HEK293 (cell line): ENCODE measurements at regions not wholly inside any gene's neighbourhood (a gene's known extent, or its start where the extent isn't known, plus 50 kb on each side); places are given as distances from the start of the nearest gene placed in this dataset.

Source experiments
- CTCF ChIA-PET: fragments of 350-600 bp; formaldehyde crosslinking; extraction: SDS; loops from one replicate; lab custom pipeline; 2021; ENCODE audit warnings: antibody characterized with exemption; lab: Yijun Ruan, JAX
- POLR2A ChIA-PET: fragments of 300-600 bp; formaldehyde crosslinking; extraction: SDS; loops from one replicate; lab custom pipeline; 2020; ENCODE audit warnings: antibody characterized with exemption, inconsistent platforms; lab: Yijun Ruan, JAX
- H3K27ac ChIP-seq: fragments of 200-500 bp; sonication (Bioruptor generic); 2 replicates; pipeline ENCODE4 v1.5.1; 2014; ENCODE audit warnings: low read depth, low read length, control low read depth, inconsistent platforms; ENCODE audit errors: extremely low read depth
- H3K36me3 ChIP-seq, 2 experiments: fragments of 200-500 bp in 1 of 2; sonication (Bioruptor generic) in 1 of 2; 1 replicate in 1 of 2; 2 replicates in 1 of 2; pipeline ENCODE4 v1.5.1; 2014 to 2017; ENCODE audit warnings: inconsistent platforms in 2 of 2, low read length in 2 of 2; ENCODE audit not compliant: control insufficient read depth in 2 of 2, insufficient read depth in 1 of 2
- H3K4me1 ChIP-seq: fragments of 200-500 bp; sonication (Bioruptor generic); 2 replicates; pipeline ENCODE4 v1.5.1; 2014; ENCODE audit warnings: mild to moderate bottlenecking, low read length, inconsistent platforms; ENCODE audit not compliant: control insufficient read depth, insufficient read depth
- H3K4me3 ChIP-seq: 2 replicates; pipeline ENCODE4 v1.5.1; 2011; ENCODE audit warnings: low read depth, mild to moderate bottlenecking, control low read depth, low read length, moderate library complexity
- H3K9me3 ChIP-seq: fragments of 200-500 bp; sonication (Bioruptor generic); 2 replicates; pipeline ENCODE4 v1.5.1; 2014; ENCODE audit warnings: low read depth, low read length, inconsistent platforms; ENCODE audit not compliant: control insufficient read depth, insufficient read depth
- AEBP2 ChIP-seq: fragments of 450-650 bp; formaldehyde crosslinking; IDR thresholded peaks from 2 replicates; pipeline ENCODE4 v1.5.1; 2016; ENCODE audit warnings: missing biosample characterization, missing genetic modification characterization, borderline replicate concordance
- ELK4 ChIP-seq: IDR thresholded peaks from 2 replicates; pipeline ENCODE4 v1.6.1; 2011; ENCODE audit warnings: mild to moderate bottlenecking, low read depth, low read length, borderline replicate concordance
- FEZF1 ChIP-seq: fragments of 450-650 bp; formaldehyde crosslinking; IDR thresholded peaks from 2 replicates; pipeline ENCODE4 v1.5.1; 2016; ENCODE audit warnings: missing biosample characterization, missing genetic modification characterization
- KLF9 ChIP-seq: fragments of 450-650 bp; formaldehyde crosslinking; IDR thresholded peaks from 2 replicates; pipeline ENCODE4 v1.5.1; 2016; ENCODE audit warnings: missing biosample characterization, missing genetic modification characterization, low read depth
- MEIS1 ChIP-seq: sonication (generic); formaldehyde crosslinking; IDR thresholded peaks from 2 replicates; pipeline ENCODE4 v1.8.1; 2022; ENCODE audit warnings: missing genetic modification reagents, mild to moderate bottlenecking, borderline replicate concordance
- PATZ1 ChIP-seq: fragments of 450-650 bp; formaldehyde crosslinking; IDR thresholded peaks from 2 replicates; pipeline ENCODE4 v1.5.1; 2016; ENCODE audit warnings: missing biosample characterization, missing genetic modification characterization
- ZBTB10 ChIP-seq: fragments of 450-650 bp; formaldehyde crosslinking; IDR thresholded peaks from 2 replicates; pipeline ENCODE4 v1.5.1; 2016; ENCODE audit warnings: missing biosample characterization, missing genetic modification characterization
- ZBTB48 ChIP-seq: fragments of 450-650 bp; formaldehyde crosslinking; IDR thresholded peaks from 2 replicates; pipeline ENCODE4 v1.5.1; 2016; ENCODE audit warnings: missing biosample characterization, missing genetic modification characterization
- ZBTB49 ChIP-seq: fragments of 450-650 bp; formaldehyde crosslinking; IDR thresholded peaks from 2 replicates; pipeline ENCODE4 v1.5.1; 2016; ENCODE audit warnings: missing biosample characterization, missing genetic modification characterization, low read depth
- ZFP41 ChIP-seq: fragments of 450-650 bp; formaldehyde crosslinking; IDR thresholded peaks from 2 replicates; pipeline ENCODE4 v1.5.1; 2016; ENCODE audit warnings: missing biosample characterization, missing genetic modification characterization, borderline replicate concordance
- ZFP69B ChIP-seq: fragments of 450-650 bp; formaldehyde crosslinking; IDR thresholded peaks from 2 replicates; pipeline ENCODE4 v1.5.1; 2016; ENCODE audit warnings: missing biosample characterization, missing genetic modification characterization
- ZNF112 ChIP-seq: fragments of 450-650 bp; formaldehyde crosslinking; IDR thresholded peaks from 2 replicates; pipeline ENCODE4 v1.5.0; 2017; ENCODE audit warnings: missing biosample characterization, missing genetic modification characterization
- ZNF155 ChIP-seq: fragments of 450-650 bp; formaldehyde crosslinking; IDR thresholded peaks from 2 replicates; pipeline ENCODE4 v1.5.1; 2016; ENCODE audit warnings: missing biosample characterization, missing genetic modification characterization
- ZNF184 ChIP-seq: fragments of 450-650 bp; IDR thresholded peaks from 2 replicates; pipeline ENCODE4 v1.5.1; 2018; ENCODE audit warnings: missing biosample characterization, mild to moderate bottlenecking, missing genetic modification characterization
- ZNF214 ChIP-seq: fragments of 450-650 bp; formaldehyde crosslinking; IDR thresholded peaks from 2 replicates; pipeline ENCODE4 v1.5.1; 2017; ENCODE audit warnings: missing biosample characterization, mild to moderate bottlenecking, missing genetic modification characterization, borderline replicate concordance
- ZNF335 ChIP-seq: fragments of 450-650 bp; formaldehyde crosslinking; conservative IDR thresholded peaks from 2 replicates; pipeline ENCODE4 v1.5.1; 2016; ENCODE audit warnings: missing biosample characterization, missing genetic modification characterization
- ZNF37A ChIP-seq: fragments of 450-650 bp; IDR thresholded peaks from 2 replicates; pipeline ENCODE4 v1.5.1; 2018; ENCODE audit warnings: missing biosample characterization, missing genetic modification characterization
- ZNF530 ChIP-seq: fragments of 450-650 bp; formaldehyde crosslinking; IDR thresholded peaks from 2 replicates; pipeline ENCODE4 v1.5.1; 2016; ENCODE audit warnings: low read depth, missing biosample characterization, missing genetic modification characterization
- ZNF580 ChIP-seq: fragments of 450-650 bp; formaldehyde crosslinking; IDR thresholded peaks from 2 replicates; pipeline ENCODE4 v1.5.1; 2016; ENCODE audit warnings: missing biosample characterization, missing genetic modification characterization
- ZNF670 ChIP-seq: fragments of 450-650 bp; formaldehyde crosslinking; IDR thresholded peaks from 2 replicates; pipeline ENCODE4 v1.5.1; 2016; ENCODE audit warnings: missing biosample characterization, missing genetic modification characterization, low read depth
- ZNF692 ChIP-seq: fragments of 450-650 bp; formaldehyde crosslinking; IDR thresholded peaks from 2 replicates; pipeline ENCODE4 v1.5.1; 2016; ENCODE audit warnings: missing biosample characterization, missing genetic modification characterization

GRCh38 chr15:37291920-37292319 lies 191.6 kb upstream of the MEIS2 start:
- CTCF ChIA-PET: no interaction called here
- no peak overlapping the region for H3K4me3 ChIP-seq
- H3K9me3 ChIP-seq: no peaks in the 10 kb centered on the region
- H3K27ac ChIP-seq: no peak overlapping the region
- H3K4me1 ChIP-seq: no peaks in the 10 kb centered on the region
- no peak for TF ChIP-seq ZNF335 (tag by site-specific recombination)
- TF ChIP-seq FEZF1 (tag by site-specific recombination): no peak
- TF ChIP-seq ZNF670 (tag by site-specific recombination): no peak
- TF ChIP-seq KLF9 (tag by site-specific recombination): no peak
- H3K36me3 ChIP-seq: no peaks in the 10 kb centered on the region
- POLR2A ChIA-PET: no interaction called here

GRCh38 chr15:37298271-37298670 lies 197.9 kb upstream of the MEIS2 start:
- Histone ChIP-seq H3K9me3 (no peaks in the 10 kb centered on the region), H3K4me1 (no peaks in the 10 kb centered on the region), H3K36me3 (no peaks in the 10 kb centered on the region), H3K4me3 (no peak overlapping the region), H3K27ac (no peak overlapping the region)
- ChIA-PET CTCF (no interaction called here), POLR2A (no interaction called here)
- TF ChIP-seq ZNF692 (tag by site-specific recombination) (no peak), ZFP41 (tag by site-specific recombination) (no peak), ZNF37A (tag by site-specific recombination) (no peak), ZNF530 (no peak), ZFP69B (tag by site-specific recombination) (no peak), ZNF580 (tag by site-specific recombination) (no peak), ZNF670 (tag by site-specific recombination) (no peak), ZBTB49 (no peak), AEBP2 (no peak), ZNF184 (tag by site-specific recombination) (no peak)

GRCh38 chr15:37339437-37339836 lies 239.1 kb upstream of the MEIS2 start:
- Histone ChIP-seq H3K4me3 (no peak overlapping the region), H3K4me1 (no peaks in the 10 kb centered on the region), H3K9me3 (no peaks in the 10 kb centered on the region), H3K36me3 (no peaks in the 10 kb centered on the region), H3K27ac (no peak overlapping the region)
- ChIA-PET CTCF (no interaction called here), POLR2A (no interaction called here)
- TF ChIP-seq ZNF214 (no peak), ELK4 (no peak), PATZ1 (no peak), ZNF112 (tag by site-specific recombination) (no peak), ZBTB48 (no peak), ZBTB10 (tag by site-specific recombination) (no peak), ZNF155 (no peak), ZFP69B (tag by site-specific recombination) (no peak), MEIS1 (CRISPR knock-in tag) (no peak)
